Keratinocyte (primary cell): ENCODE measurements at regions not wholly inside any gene's neighbourhood (a gene's known extent, or its start where the extent isn't known, plus 50 kb on each side); places are given as distances from the start of the nearest gene placed in this dataset.

ENCODE experiments used
- DNase-seq: peaks from one replicate; pipeline ENCODE4 v3.0.0-alpha.2; 2011; ENCODE audit warnings: low read depth, missing footprints, low spot score
- FAIRE-seq: peaks from 2 replicates; lab custom pipeline; 2011; peaks lifted over from hg19 to GRCh38; lab: Jason Lieb, UNC
- H2AFZ ChIP-seq: 2 replicates; pipeline ENCODE4 v1.6.0; 2012; ENCODE audit warnings: low read length, control low read depth, inconsistent platforms; ENCODE audit not compliant: control insufficient read depth
- H3K27ac ChIP-seq: 2 replicates; pipeline ENCODE4 v1.5.1; 2011; ENCODE audit warnings: low read length; ENCODE audit not compliant: control insufficient read depth, insufficient read depth
- H3K27me3 ChIP-seq: 3 replicates; pipeline ENCODE4 v1.6.0; 2011; ENCODE audit warnings: low read length; ENCODE audit not compliant: control insufficient read depth, insufficient read depth; ENCODE audit errors: extremely low read depth
- H3K36me3 ChIP-seq, 2 experiments: 2 replicates in 1 of 2; 3 replicates in 1 of 2; pipeline ENCODE4 v1.5.1; 2011; ENCODE audit warnings: low read length in 2 of 2, mild to moderate bottlenecking in 1 of 2; ENCODE audit not compliant: control insufficient read depth in 2 of 2, insufficient read depth in 2 of 2; ENCODE audit errors: extremely low read depth in 1 of 2
- H3K4me1 ChIP-seq: 3 replicates; pipeline ENCODE4 v1.5.1; 2011; ENCODE audit warnings: low read length; ENCODE audit not compliant: control insufficient read depth, insufficient read depth; ENCODE audit errors: extremely low read depth
- H3K4me2 ChIP-seq: 3 replicates; pipeline ENCODE4 v1.6.0; 2011; ENCODE audit warnings: low read depth, low read length; ENCODE audit not compliant: control insufficient read depth, insufficient read depth; ENCODE audit errors: extremely low read depth
- H3K4me3 ChIP-seq, 3 experiments: fragments of 200-600 bp in 1 of 3; sonication (generic) in 1 of 3; 2 replicates in 2 of 3; 3 replicates in 1 of 3; pipeline ENCODE4 v1.5.1; 2011 to 2016; ENCODE audit warnings: low read length in 3 of 3, mild to moderate bottlenecking in 3 of 3, control low read depth in 2 of 3, inconsistent platforms in 1 of 3, low read depth in 1 of 3, mixed read lengths in 1 of 3, mixed run types in 1 of 3, moderate library complexity in 1 of 3; ENCODE audit not compliant: control insufficient read depth in 2 of 3, insufficient read depth in 2 of 3; ENCODE audit errors: extremely low read depth in 1 of 3
- H3K79me2 ChIP-seq: 2 replicates; pipeline ENCODE4 v1.6.0; 2012; ENCODE audit warnings: low read length; ENCODE audit not compliant: control insufficient read depth, insufficient read depth
- H3K9ac ChIP-seq: 3 replicates; pipeline ENCODE4 v1.6.0; 2011; ENCODE audit warnings: low read length; ENCODE audit not compliant: control insufficient read depth, insufficient read depth; ENCODE audit errors: extremely low read depth
- H3K9me1 ChIP-seq: 3 replicates; pipeline ENCODE4 v1.6.0; 2011; ENCODE audit warnings: low read length; ENCODE audit not compliant: control insufficient read depth, insufficient read depth; ENCODE audit errors: extremely low read depth
- H3K9me3 ChIP-seq: 2 replicates; pipeline ENCODE4 v1.5.1; 2012; ENCODE audit warnings: low read depth, low read length; ENCODE audit not compliant: control insufficient read depth
- H4K20me1 ChIP-seq: 3 replicates; pipeline ENCODE4 v1.6.0; 2011; ENCODE audit warnings: low read length; ENCODE audit not compliant: control insufficient read depth, insufficient read depth; ENCODE audit errors: extremely low read depth
- EZH2 ChIP-seq: IDR thresholded peaks from one replicate; pipeline ENCODE4 v1.6.1; 2012; ENCODE audit warnings: inconsistent platforms, mild to moderate bottlenecking, low read length, moderate library complexity
- dilution Hi-C: fragments of 300-500 bp; cut with MboI; formaldehyde crosslinking; loops from one replicate; pipeline ENCODE4 v1.7.0; 2020; ENCODE audit warnings: low sequenced_read_pairs; ENCODE audit not compliant: extremely low pct_ligation_motif_present
- TF ChIP-seq, protein P1 (sequence below), 3 experiments: IDR thresholded peaks in 1 of 3; conservative IDR thresholded peaks in 1 of 3; optimal IDR thresholded peaks in 1 of 3; 2 replicates in 2 of 3; 3 replicates in 1 of 3; pipeline versions ENCODE3 to v1.5.1; 2011; ENCODE audit warnings: low read length in 3 of 3, mild to moderate bottlenecking in 3 of 3, moderate library complexity in 2 of 3, control low read depth in 1 of 3, inconsistent platforms in 1 of 3; ENCODE audit not compliant: insufficient read depth in 2 of 3; ENCODE audit errors: extremely low read depth in 1 of 3

DNA sequence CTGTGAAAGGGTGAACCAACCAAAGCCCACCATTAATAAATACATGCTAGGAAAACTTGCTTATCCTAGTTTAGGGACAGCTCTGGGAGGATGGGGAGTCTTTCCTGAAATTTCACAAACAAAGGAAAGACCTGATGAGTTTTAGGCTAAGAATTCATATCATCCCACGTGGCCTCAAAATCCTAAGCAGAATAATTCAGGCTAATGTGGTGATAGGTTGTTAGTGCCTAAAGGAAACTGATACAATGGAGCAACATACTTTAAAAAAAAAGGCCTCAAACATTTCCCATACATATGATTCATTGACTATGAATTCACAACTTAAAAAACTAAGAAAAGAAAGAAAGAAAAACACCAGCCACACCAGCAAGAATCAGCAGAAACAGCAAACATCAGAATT is 126.9 kb upstream of the CNTN4 start:
- Histone ChIP-seq H3K9ac (no peak overlapping the region), H3K4me3 (no peak overlapping the region), H3K36me3 (no peaks in the 10 kb centered on the region), H3K27me3 (no peaks in the 10 kb centered on the region), H4K20me1 (no peaks in the 10 kb centered on the region), H3K27ac (no peak overlapping the region), H3K9me1 (no peaks in the 10 kb centered on the region), H3K4me1 (no peaks in the 10 kb centered on the region), H3K9me3 (no peaks in the 10 kb centered on the region), H2AFZ (no peak overlapping the region), H3K4me2 (no peak overlapping the region), H3K79me2 (no peaks in the 10 kb centered on the region)
- dilution Hi-C loops = no loop called here
- FAIRE-seq (no peak), DNase-seq (no peak)
- TF ChIP-seq, protein P1, sequence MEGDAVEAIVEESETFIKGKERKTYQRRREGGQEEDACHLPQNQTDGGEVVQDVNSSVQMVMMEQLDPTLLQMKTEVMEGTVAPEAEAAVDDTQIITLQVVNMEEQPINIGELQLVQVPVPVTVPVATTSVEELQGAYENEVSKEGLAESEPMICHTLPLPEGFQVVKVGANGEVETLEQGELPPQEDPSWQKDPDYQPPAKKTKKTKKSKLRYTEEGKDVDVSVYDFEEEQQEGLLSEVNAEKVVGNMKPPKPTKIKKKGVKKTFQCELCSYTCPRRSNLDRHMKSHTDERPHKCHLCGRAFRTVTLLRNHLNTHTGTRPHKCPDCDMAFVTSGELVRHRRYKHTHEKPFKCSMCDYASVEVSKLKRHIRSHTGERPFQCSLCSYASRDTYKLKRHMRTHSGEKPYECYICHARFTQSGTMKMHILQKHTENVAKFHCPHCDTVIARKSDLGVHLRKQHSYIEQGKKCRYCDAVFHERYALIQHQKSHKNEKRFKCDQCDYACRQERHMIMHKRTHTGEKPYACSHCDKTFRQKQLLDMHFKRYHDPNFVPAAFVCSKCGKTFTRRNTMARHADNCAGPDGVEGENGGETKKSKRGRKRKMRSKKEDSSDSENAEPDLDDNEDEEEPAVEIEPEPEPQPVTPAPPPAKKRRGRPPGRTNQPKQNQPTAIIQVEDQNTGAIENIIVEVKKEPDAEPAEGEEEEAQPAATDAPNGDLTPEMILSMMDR (optimal IDR thresholded peaks at IDR 0.05 in 1 of 3, IDR thresholded peaks at IDR 0.05 in 1 of 3, conservative IDR thresholded peaks at IDR 0.05 in 1 of 3; ENCODE audit: extremely low read depth in 1 of 3, insufficient read depth in 2 of 3, low read length in 3 of 3) = no peak
- no peak for TF ChIP-seq EZH2

DNA sequence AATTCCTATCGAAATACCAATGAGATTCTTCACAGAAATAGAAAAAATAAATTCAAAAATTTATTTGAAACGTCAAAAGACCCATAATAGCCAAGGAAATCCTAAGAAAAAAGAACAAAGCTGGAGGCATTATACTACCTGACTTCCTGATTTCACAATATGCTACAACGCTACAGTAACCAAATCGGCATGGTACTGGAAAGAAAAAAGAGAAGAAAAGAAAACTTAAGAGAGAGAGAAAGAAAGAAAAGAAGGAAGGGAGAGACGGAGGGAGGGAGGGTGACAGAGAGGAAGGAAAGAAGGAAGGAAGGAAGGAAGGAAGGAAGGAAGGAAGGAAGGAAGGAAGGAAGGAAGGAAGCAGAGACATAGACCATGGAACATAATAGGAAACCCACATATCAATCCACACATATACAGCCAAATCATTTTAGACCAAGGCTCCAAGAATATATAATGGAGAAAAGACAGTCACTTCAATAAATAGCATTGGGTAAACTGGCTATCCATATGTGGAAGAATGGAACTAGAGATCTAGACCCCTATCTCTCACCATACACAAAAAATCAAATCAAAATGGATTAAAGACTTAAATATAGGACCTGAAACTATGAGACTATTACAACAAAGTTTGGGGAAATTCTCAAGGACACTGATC is 118.6 kb upstream of the CNTN4 start:
- Histone ChIP-seq H3K79me2 (no peaks in the 10 kb centered on the region), H3K4me1 (no peaks in the 10 kb centered on the region), H3K9ac (no peak overlapping the region), H4K20me1 (no peaks in the 10 kb centered on the region), H3K4me3 (no peak overlapping the region), H2AFZ (no peak overlapping the region), H3K27ac (no peak overlapping the region), H3K27me3 (no peaks in the 10 kb centered on the region), H3K36me3 (no peaks in the 10 kb centered on the region), H3K9me1 (no peaks in the 10 kb centered on the region), H3K9me3 (no peaks in the 10 kb centered on the region), H3K4me2 (no peak overlapping the region)
- DNase-seq = no peak
- no peak for FAIRE-seq
- TF ChIP-seq EZH2 = no peak
- TF ChIP-seq, protein P1 (optimal IDR thresholded peaks at IDR 0.05 in 1 of 3, IDR thresholded peaks at IDR 0.05 in 1 of 3, conservative IDR thresholded peaks at IDR 0.05 in 1 of 3; ENCODE audit: extremely low read depth in 1 of 3, insufficient read depth in 2 of 3, low read length in 3 of 3) = no peak
- dilution Hi-C loops = no loop called here
